WTC11 (cell line): ENCODE measurements at regions not wholly inside any gene's neighbourhood (a gene's known extent, or its start where the extent isn't known, plus 50 kb on each side); places are given as distances from the start of the nearest gene placed in this dataset.

Experiments used
- ATAC-seq: fragments of 200-7000 bp; cut with Tn5 transposase; 2 replicates; pipeline ENCODE4 v1.10.0; 2021; ENCODE audit warnings: mild to moderate bottlenecking, moderate library complexity
- CTCF ChIA-PET: fragments of 300-600 bp; sonication (Branson Sonifier 250); formaldehyde crosslinking; loops from one replicate; lab custom pipeline; 2021; ENCODE audit warnings: antibody characterized with exemption; lab: Charles Lee
- POLR2A ChIA-PET: fragments of 350-600 bp; sonication (Branson Sonifier 250); formaldehyde crosslinking; loops from one replicate; lab custom pipeline; 2021; ENCODE audit warnings: antibody characterized with exemption; lab: Charles Lee
- DNase-seq: peaks from one replicate; pipeline ENCODE4 v3.0.0; 2021; ENCODE audit warnings: low spot score
- H3K27ac Mint-ChIP-seq: 2 replicates; pipeline ENCODE4 v1.8.0; 2021; ENCODE audit warnings: mixed read lengths
- H3K27me3 Mint-ChIP-seq: 2 replicates; pipeline ENCODE4 v1.8.0; 2021; ENCODE audit warnings: low read depth, mild to moderate bottlenecking, moderate library complexity, mixed read lengths
- H3K36me3 Mint-ChIP-seq: 2 replicates; pipeline ENCODE4 v1.8.0; 2021; ENCODE audit warnings: mixed read lengths
- H3K4me1 Mint-ChIP-seq: 2 replicates; pipeline ENCODE4 v1.8.0; 2022; ENCODE audit warnings: mixed read lengths
- H3K4me3 Mint-ChIP-seq: 2 replicates; pipeline ENCODE4 v1.8.0; 2021; ENCODE audit warnings: mild to moderate bottlenecking, moderate library complexity, mixed read lengths
- H3K9me3 Mint-ChIP-seq: 2 replicates; pipeline ENCODE4 v1.8.0; 2021; ENCODE audit warnings: mixed read lengths
- CBFB ChIP-seq: sonication (generic); formaldehyde crosslinking; IDR thresholded peaks from 2 replicates; pipeline ENCODE4 v1.8.1; 2022; ENCODE audit warnings: mild to moderate bottlenecking, low read depth, missing genetic modification reagents
- ELF4 ChIP-seq: sonication (generic); formaldehyde crosslinking; IDR thresholded peaks from 2 replicates; pipeline ENCODE4 v1.8.1; 2022; ENCODE audit warnings: low read depth, mild to moderate bottlenecking, moderate library complexity, missing genetic modification reagents
- EMX1 ChIP-seq: fragments of 250-450 bp; sonication (Bioruptor Pico); IDR thresholded peaks from 2 replicates; pipeline ENCODE4 v1.8.0; 2021; ENCODE audit warnings: mild to moderate bottlenecking
- ESRRA ChIP-seq: sonication (generic); formaldehyde crosslinking; IDR thresholded peaks from 2 replicates; pipeline ENCODE4 v1.8.1; 2022; ENCODE audit warnings: mild to moderate bottlenecking, missing genetic modification reagents, borderline replicate concordance
- FOXJ3 ChIP-seq: sonication (generic); formaldehyde crosslinking; IDR thresholded peaks from 2 replicates; pipeline ENCODE4 v1.9.0; 2021; ENCODE audit warnings: missing genetic modification reagents, mild to moderate bottlenecking, borderline replicate concordance
- FOXP1 ChIP-seq: sonication (generic); formaldehyde crosslinking; IDR thresholded peaks from 2 replicates; pipeline ENCODE4 v1.8.0; 2022; ENCODE audit warnings: missing genetic modification reagents, mild to moderate bottlenecking, moderate library complexity, borderline replicate concordance
- IRF2 ChIP-seq: sonication (generic); formaldehyde crosslinking; IDR thresholded peaks from 2 replicates; pipeline ENCODE4 v1.8.0; 2022; ENCODE audit warnings: low read depth, missing genetic modification reagents, borderline replicate concordance
- JAZF1 ChIP-seq: fragments of 250-450 bp; sonication (Bioruptor Pico); IDR thresholded peaks from 2 replicates; pipeline ENCODE4 v1.9.0; 2021; ENCODE audit warnings: moderate library complexity, mild to moderate bottlenecking, inconsistent platforms
- MLX ChIP-seq: sonication (generic); formaldehyde crosslinking; IDR thresholded peaks from 2 replicates; pipeline ENCODE4 v1.8.1; 2023; ENCODE audit warnings: mild to moderate bottlenecking, missing genetic modification reagents, moderate library complexity
- PRRX2 ChIP-seq: fragments of 250-450 bp; sonication (Bioruptor Pico); IDR thresholded peaks from 2 replicates; pipeline ENCODE4 v1.8.0; 2021; ENCODE audit warnings: mild to moderate bottlenecking
- RELA ChIP-seq: sonication (generic); formaldehyde crosslinking; IDR thresholded peaks from 2 replicates; pipeline ENCODE4 v1.8.1; 2022; ENCODE audit warnings: missing genetic modification reagents, mild to moderate bottlenecking, borderline replicate concordance
- RORB ChIP-seq: fragments of 250-450 bp; sonication (Bioruptor Pico); IDR thresholded peaks from 2 replicates; pipeline ENCODE4 v1.9.0; 2021; ENCODE audit warnings: mild to moderate bottlenecking
- SOX15 ChIP-seq: fragments of 250-450 bp; sonication (Bioruptor Pico); IDR thresholded peaks from 2 replicates; pipeline ENCODE4 v1.9.0; 2021; ENCODE audit warnings: mild to moderate bottlenecking
- SP1 ChIP-seq: sonication (generic); formaldehyde crosslinking; conservative IDR thresholded peaks from 2 replicates; pipeline ENCODE4 v1.8.1; 2022; ENCODE audit warnings: missing genetic modification reagents
- TCF7 ChIP-seq: sonication (generic); formaldehyde crosslinking; IDR thresholded peaks from 2 replicates; pipeline ENCODE4 v1.8.0; 2022; ENCODE audit warnings: mild to moderate bottlenecking, low read depth, missing genetic modification reagents, moderate library complexity
- TEAD4 ChIP-seq: sonication (generic); formaldehyde crosslinking; IDR thresholded peaks from 2 replicates; pipeline ENCODE4 v1.8.0; 2022; ENCODE audit warnings: mild to moderate bottlenecking, missing genetic modification reagents
- TP53 ChIP-seq: sonication (generic); formaldehyde crosslinking; IDR thresholded peaks from 2 replicates; pipeline ENCODE4 v1.8.1; 2023; ENCODE audit warnings: mild to moderate bottlenecking, missing genetic modification reagents
- ZNF138 ChIP-seq: sonication (generic); formaldehyde crosslinking; conservative IDR thresholded peaks from 2 replicates; pipeline ENCODE4 v1.8.1; 2022; ENCODE audit warnings: mild to moderate bottlenecking, moderate library complexity, missing genetic modification reagents
- ZNF317 ChIP-seq: sonication (generic); formaldehyde crosslinking; IDR thresholded peaks from 2 replicates; pipeline ENCODE4 v1.8.1; 2023; ENCODE audit warnings: low read depth, mild to moderate bottlenecking, moderate library complexity, missing genetic modification reagents, borderline replicate concordance
- TF ChIP-seq, protein P1 (sequence below): fragments of 250-450 bp; sonication (Bioruptor Pico); IDR thresholded peaks from 2 replicates; pipeline ENCODE4 v1.9.0; 2021; ENCODE audit warnings: mild to moderate bottlenecking, borderline replicate concordance
- TF ChIP-seq, protein P2 (sequence below): sonication (generic); formaldehyde crosslinking; IDR thresholded peaks from 2 replicates; pipeline ENCODE4 v1.8.0; 2023; ENCODE audit warnings: mild to moderate bottlenecking, missing genetic modification reagents

DNA sequence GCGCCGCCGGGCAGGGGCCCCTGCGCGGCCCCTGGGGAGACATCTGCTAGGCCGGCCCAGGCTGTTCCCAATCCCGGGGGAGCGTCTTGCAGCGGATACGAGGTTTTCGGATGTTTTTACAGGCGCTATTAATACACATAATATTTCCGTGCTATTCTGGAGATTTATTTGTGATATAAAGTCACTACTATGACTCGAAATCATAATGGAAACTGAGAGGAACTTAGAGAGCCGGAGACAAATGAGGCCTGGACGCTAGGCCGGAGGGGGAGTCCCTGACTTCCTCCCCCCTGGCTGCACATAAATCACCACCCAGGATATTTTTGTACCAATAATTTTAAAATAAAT is 91.7 kb upstream of the ANO1 start:
- ATAC-seq (no peak), DNase-seq (no peak)
- ChIA-PET POLR2A (no interaction called here), CTCF (interaction anchor here (1.0 kb wide), 1 partner anchor 98 kb away, joined by 3 read pairs; no protein-coding TSS in a partner anchor)
- Mint-ChIP-seq H3K36me3 (no peaks in the 10 kb centered on the region), H3K4me3 (peak overlapping the region; percentile 57), H3K4me1 (peaks cover 44% of the 10 kb centered on the region), H3K27me3 (peaks cover 79% of the 10 kb centered on the region), H3K9me3 (no peaks in the 10 kb centered on the region), H3K27ac (no peak overlapping the region)
- TF ChIP-seq ESRRA (CRISPR knock-in tag): no peak
- no peak for TF ChIP-seq TP53 (CRISPR knock-in tag)
- TF ChIP-seq, protein P1, sequence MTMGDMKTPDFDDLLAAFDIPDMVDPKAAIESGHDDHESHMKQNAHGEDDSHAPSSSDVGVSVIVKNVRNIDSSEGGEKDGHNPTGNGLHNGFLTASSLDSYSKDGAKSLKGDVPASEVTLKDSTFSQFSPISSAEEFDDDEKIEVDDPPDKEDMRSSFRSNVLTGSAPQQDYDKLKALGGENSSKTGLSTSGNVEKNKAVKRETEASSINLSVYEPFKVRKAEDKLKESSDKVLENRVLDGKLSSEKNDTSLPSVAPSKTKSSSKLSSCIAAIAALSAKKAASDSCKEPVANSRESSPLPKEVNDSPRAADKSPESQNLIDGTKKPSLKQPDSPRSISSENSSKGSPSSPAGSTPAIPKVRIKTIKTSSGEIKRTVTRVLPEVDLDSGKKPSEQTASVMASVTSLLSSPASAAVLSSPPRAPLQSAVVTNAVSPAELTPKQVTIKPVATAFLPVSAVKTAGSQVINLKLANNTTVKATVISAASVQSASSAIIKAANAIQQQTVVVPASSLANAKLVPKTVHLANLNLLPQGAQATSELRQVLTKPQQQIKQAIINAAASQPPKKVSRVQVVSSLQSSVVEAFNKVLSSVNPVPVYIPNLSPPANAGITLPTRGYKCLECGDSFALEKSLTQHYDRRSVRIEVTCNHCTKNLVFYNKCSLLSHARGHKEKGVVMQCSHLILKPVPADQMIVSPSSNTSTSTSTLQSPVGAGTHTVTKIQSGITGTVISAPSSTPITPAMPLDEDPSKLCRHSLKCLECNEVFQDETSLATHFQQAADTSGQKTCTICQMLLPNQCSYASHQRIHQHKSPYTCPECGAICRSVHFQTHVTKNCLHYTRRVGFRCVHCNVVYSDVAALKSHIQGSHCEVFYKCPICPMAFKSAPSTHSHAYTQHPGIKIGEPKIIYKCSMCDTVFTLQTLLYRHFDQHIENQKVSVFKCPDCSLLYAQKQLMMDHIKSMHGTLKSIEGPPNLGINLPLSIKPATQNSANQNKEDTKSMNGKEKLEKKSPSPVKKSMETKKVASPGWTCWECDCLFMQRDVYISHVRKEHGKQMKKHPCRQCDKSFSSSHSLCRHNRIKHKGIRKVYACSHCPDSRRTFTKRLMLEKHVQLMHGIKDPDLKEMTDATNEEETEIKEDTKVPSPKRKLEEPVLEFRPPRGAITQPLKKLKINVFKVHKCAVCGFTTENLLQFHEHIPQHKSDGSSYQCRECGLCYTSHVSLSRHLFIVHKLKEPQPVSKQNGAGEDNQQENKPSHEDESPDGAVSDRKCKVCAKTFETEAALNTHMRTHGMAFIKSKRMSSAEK (CRISPR knock-in tag): no peak
- TF ChIP-seq PRRX2 (CRISPR knock-in tag): no peak
- TF ChIP-seq ZNF317 (CRISPR knock-in tag): no peak
- TF ChIP-seq MLX (CRISPR knock-in tag): no peak
- no peak for TF ChIP-seq TEAD4

GRCh38 chr11:69986830-69987229 is 91.3 kb upstream of the ANO1 start:
- no peaks in the 10 kb centered on the region for H3K36me3 Mint-ChIP-seq
- no peaks in the 10 kb centered on the region for H3K9me3 Mint-ChIP-seq
- TF ChIP-seq CBFB (no peak), SP1 (CRISPR knock-in tag) (no peak), ZNF138 (CRISPR knock-in tag) (no peak), JAZF1 (CRISPR knock-in tag) (no peak), SOX15 (CRISPR knock-in tag) (no peak), RELA (CRISPR knock-in tag) (no peak), RORB (CRISPR knock-in tag) (no peak), IRF2 (CRISPR knock-in tag) (no peak), FOXJ3 (CRISPR knock-in tag) (no peak), ELF4 (CRISPR knock-in tag) (no peak), FOXP1 (no peak), EMX1 (CRISPR knock-in tag) (no peak), TCF7 (no peak)
- TF ChIP-seq, protein P2, sequence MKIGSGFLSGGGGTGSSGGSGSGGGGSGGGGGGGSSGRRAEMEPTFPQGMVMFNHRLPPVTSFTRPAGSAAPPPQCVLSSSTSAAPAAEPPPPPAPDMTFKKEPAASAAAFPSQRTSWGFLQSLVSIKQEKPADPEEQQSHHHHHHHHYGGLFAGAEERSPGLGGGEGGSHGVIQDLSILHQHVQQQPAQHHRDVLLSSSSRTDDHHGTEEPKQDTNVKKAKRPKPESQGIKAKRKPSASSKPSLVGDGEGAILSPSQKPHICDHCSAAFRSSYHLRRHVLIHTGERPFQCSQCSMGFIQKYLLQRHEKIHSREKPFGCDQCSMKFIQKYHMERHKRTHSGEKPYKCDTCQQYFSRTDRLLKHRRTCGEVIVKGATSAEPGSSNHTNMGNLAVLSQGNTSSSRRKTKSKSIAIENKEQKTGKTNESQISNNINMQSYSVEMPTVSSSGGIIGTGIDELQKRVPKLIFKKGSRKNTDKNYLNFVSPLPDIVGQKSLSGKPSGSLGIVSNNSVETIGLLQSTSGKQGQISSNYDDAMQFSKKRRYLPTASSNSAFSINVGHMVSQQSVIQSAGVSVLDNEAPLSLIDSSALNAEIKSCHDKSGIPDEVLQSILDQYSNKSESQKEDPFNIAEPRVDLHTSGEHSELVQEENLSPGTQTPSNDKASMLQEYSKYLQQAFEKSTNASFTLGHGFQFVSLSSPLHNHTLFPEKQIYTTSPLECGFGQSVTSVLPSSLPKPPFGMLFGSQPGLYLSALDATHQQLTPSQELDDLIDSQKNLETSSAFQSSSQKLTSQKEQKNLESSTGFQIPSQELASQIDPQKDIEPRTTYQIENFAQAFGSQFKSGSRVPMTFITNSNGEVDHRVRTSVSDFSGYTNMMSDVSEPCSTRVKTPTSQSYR: no peak
- ChIA-PET CTCF (interaction anchor here (1.0 kb wide), 1 partner anchor 97 kb away, joined by 3 read pairs; no protein-coding TSS in a partner anchor), POLR2A (no interaction called here)
- DNase-seq (no peak), ATAC-seq (no peak)
- H3K4me1 Mint-ChIP-seq: peaks cover 40% of the 10 kb centered on the region
- peaks cover 79% of the 10 kb centered on the region for H3K27me3 Mint-ChIP-seq
- H3K27ac Mint-ChIP-seq: no peak overlapping the region
- peak overlapping the region; percentile 57 for H3K4me3 Mint-ChIP-seq
